K562 (cell line): ENCODE measurements at regions not wholly inside any gene's neighbourhood (a gene's known extent, or its start where the extent isn't known, plus 50 kb on each side); places are given as distances from the start of the nearest gene placed in this dataset.

ENCODE experiments used
- CAMTA2 ChIP-seq: fragments of 250-450 bp; sonication (Bioruptor Pico); conservative IDR thresholded peaks from 2 replicates; pipeline ENCODE4 v1.5.1; 2022
- CEBPB ChIP-seq: fragments of 450-650 bp; IDR thresholded peaks from 2 replicates; pipeline ENCODE4 v1.6.1; 2016; ENCODE audit warnings: missing genetic modification characterization, missing compliant biosample characterization
- ELF1 ChIP-seq: fragments of 200-800 bp; sonication (Bioruptor generic); IDR thresholded peaks from 2 replicates; pipeline ENCODE4 v1.6.1; 2016; ENCODE audit warnings: missing genetic modification characterization, missing compliant biosample characterization
- ELF2 ChIP-seq: fragments of 250-450 bp; sonication (Bioruptor Pico); IDR thresholded peaks from 2 replicates; pipeline ENCODE4 v1.5.0; 2021; ENCODE audit warnings: mild to moderate bottlenecking
- ELF4 ChIP-seq: fragments of 450-650 bp; formaldehyde crosslinking; IDR thresholded peaks from 2 replicates; pipeline ENCODE4 v1.4.0; 2022; ENCODE audit warnings: missing genetic modification characterization
- GATAD2A ChIP-seq: fragments of 450-650 bp; IDR thresholded peaks from 2 replicates; pipeline ENCODE4 v1.6.1; 2017
- GTF2F1 ChIP-seq: IDR thresholded peaks from 2 replicates; pipeline ENCODE4 v1.6.1; 2011; ENCODE audit warnings: low read depth, low read length, improper control_type of control experiment
- HDAC1 ChIP-seq, 2 experiments: fragments of 450-650 bp; IDR thresholded peaks; 2 replicates each; pipeline ENCODE4 v1.6.1; 2016 to 2017; ENCODE audit warnings: inconsistent platforms in 1 of 2, mild to moderate bottlenecking in 1 of 2, moderate library complexity in 1 of 2
- HNRNPLL ChIP-seq: fragments of 200-400 bp; formaldehyde crosslinking; IDR thresholded peaks from 2 replicates; pipeline ENCODE4 v1.6.1; 2017; ENCODE audit warnings: low read length, low read depth, mild to moderate bottlenecking; ENCODE audit not compliant: poor library complexity, severe bottlenecking
- KAT7 ChIP-seq: sonication (generic); formaldehyde crosslinking; IDR thresholded peaks from 2 replicates; pipeline ENCODE4 v1.8.0; 2022; ENCODE audit warnings: missing genetic modification reagents, mild to moderate bottlenecking, borderline replicate concordance
- MAFF ChIP-seq: IDR thresholded peaks from 2 replicates; pipeline ENCODE4 v1.6.1; 2012; ENCODE audit warnings: low read length, improper control_type of control experiment
- MBD2 ChIP-seq: sonication (generic); IDR thresholded peaks from 2 replicates; pipeline ENCODE4 v1.6.1; 2016; ENCODE audit warnings: low read depth, borderline replicate concordance
- NRF1 ChIP-seq, 2 experiments: fragments of 450-650 bp; IDR thresholded peaks in 1 of 2; conservative IDR thresholded peaks in 1 of 2; 2 replicates each; pipeline ENCODE4 v1.6.1; 2014; ENCODE audit warnings: mild to moderate bottlenecking in 2 of 2
- POLR2A ChIP-seq: fragments of 450-650 bp; conservative IDR thresholded peaks from 2 replicates; pipeline ENCODE4 v1.6.1; 2016
- POLR3A ChIP-seq: IDR thresholded peaks from 2 replicates; pipeline ENCODE4 v1.6.1; 2011; ENCODE audit warnings: borderline replicate concordance, mild to moderate bottlenecking, moderate library complexity; ENCODE audit not compliant: insufficient read length, insufficient read depth; ENCODE audit errors: extremely low read depth
- RCOR1 ChIP-seq, 2 experiments: IDR thresholded peaks; 2 replicates each; pipeline ENCODE4 v1.6.1; 2012; ENCODE audit warnings: low read depth in 2 of 2, low read length in 2 of 2, borderline replicate concordance in 1 of 2, improper control_type of control experiment in 1 of 2
- RFX7 ChIP-seq: fragments of 250-450 bp; sonication (Bioruptor Pico); IDR thresholded peaks from 2 replicates; pipeline ENCODE4 v1.5.1; 2021; ENCODE audit warnings: mild to moderate bottlenecking
- SMARCE1 ChIP-seq: fragments of 450-650 bp; IDR thresholded peaks from 2 replicates; pipeline ENCODE4 v1.7.1; 2016; ENCODE audit warnings: mild to moderate bottlenecking
- SRSF9 ChIP-seq: fragments of 200-400 bp; formaldehyde crosslinking; IDR thresholded peaks from 2 replicates; pipeline ENCODE4 v1.6.1; 2017; ENCODE audit warnings: low read depth, low read length, borderline replicate concordance
- ZNF274 ChIP-seq: IDR thresholded peaks from 2 replicates; pipeline ENCODE4 v1.6.1; 2011; ENCODE audit warnings: low read depth, mild to moderate bottlenecking, low read length, moderate library complexity, borderline replicate concordance
- ZNF785 ChIP-seq: fragments of 250-450 bp; sonication (Bioruptor Pico); IDR thresholded peaks from 2 replicates; pipeline ENCODE4 v1.4.0; 2020; ENCODE audit warnings: mild to moderate bottlenecking
- TF ChIP-seq, protein P1 (sequence below): fragments of 250-450 bp; sonication (Bioruptor Pico); IDR thresholded peaks from 2 replicates; pipeline ENCODE4 v1.4.0; 2020
- TF ChIP-seq, protein P2 (sequence below): fragments of 450-650 bp; IDR thresholded peaks from 2 replicates; pipeline ENCODE4 v1.6.1; 2017; ENCODE audit warnings: antibody characterized with exemption, mild to moderate bottlenecking
- TF ChIP-seq, protein P3 (sequence below), 2 experiments: fragments of 450-650 bp; conservative IDR thresholded peaks; 2 replicates each; pipeline ENCODE4 v1.6.1; 2017; ENCODE audit warnings: mild to moderate bottlenecking in 2 of 2, moderate library complexity in 2 of 2

DNA sequence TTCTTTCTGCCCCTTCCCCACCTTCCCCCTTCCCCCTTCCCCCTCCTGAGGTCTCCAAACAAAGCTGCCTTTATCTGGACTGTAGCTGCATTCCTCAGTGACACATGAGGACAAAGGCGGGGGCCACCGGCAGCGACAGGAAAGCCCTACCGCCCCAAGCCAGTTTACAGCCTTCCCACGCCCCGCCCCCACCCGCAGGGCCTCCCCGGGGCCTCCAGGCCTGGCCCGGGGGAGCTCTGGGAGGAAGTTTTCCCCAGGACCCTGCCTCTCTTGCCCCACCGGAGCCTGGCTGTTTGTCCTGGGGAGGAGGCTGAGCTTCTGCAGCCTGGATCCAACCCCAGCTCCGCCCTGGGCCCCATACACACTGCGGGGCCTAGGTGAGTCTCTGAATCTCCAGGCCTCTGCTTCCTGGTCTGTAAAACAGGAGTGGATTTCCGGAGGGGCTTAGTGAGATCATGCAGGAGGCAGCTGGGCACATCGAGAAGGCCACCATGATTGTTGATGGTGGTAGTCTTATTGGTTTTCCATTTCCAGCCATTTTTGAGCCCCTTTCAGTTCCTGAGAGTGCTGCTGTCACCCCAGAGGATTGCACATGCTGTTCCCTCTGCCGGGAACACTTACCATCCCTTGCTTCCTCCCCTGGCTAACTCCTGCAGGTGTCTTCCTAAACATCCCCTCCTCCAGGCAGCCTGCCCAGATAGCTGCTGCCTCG is 130.7 kb downstream of the MN1 start (continued):
- TF ChIP-seq HNRNPLL (no peak), MAFF (no peak), ELF4 (no peak), HDAC1 (IDR thresholded peaks at IDR 0.05) (no peak), GATAD2A (no peak), CAMTA2 (CRISPR knock-in tag) (no peak), SMARCE1 (no peak), POLR3A (no peak), GTF2F1 (no peak), SRSF9 (no peak), POLR2A (peak; percentile 52; the same call in 1 of the 2 replicates), ELF2 (CRISPR knock-in tag) (no peak), RCOR1 (IDR thresholded peaks at IDR 0.05; ENCODE audit: borderline replicate concordance in 1 of 2, low read depth in 2 of 2, low read length in 2 of 2) (0 out of 4 replicates have a peak, but pooled peaks of 1 of the 2 experiments have one; percentile 24), KAT7 (CRISPR knock-in tag) (no peak), ZNF274 (no peak), NRF1 (conservative IDR thresholded peaks at IDR 0.05 in 1 of 2, IDR thresholded peaks at IDR 0.05 in 1 of 2) (no peak), RFX7 (CRISPR knock-in tag) (no peak), ELF1 (tag) (peak; percentile 56; the same call in 1 of the 2 replicates), CEBPB (tag) (no peak), ZNF785 (CRISPR knock-in tag) (no peak), MBD2 (0 out of 2 replicates have a peak, but pooled peaks have one; percentile 13)
- TF ChIP-seq, protein P1, sequence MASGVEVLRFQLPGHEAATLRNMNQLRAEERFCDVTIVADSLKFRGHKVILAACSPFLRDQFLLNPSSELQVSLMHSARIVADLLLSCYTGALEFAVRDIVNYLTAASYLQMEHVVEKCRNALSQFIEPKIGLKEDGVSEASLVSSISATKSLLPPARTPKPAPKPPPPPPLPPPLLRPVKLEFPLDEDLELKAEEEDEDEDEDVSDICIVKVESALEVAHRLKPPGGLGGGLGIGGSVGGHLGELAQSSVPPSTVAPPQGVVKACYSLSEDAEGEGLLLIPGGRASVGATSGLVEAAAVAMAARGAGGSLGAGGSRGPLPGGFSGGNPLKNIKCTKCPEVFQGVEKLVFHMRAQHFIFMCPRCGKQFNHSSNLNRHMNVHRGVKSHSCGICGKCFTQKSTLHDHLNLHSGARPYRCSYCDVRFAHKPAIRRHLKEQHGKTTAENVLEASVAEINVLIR (CRISPR knock-in tag) = no peak
- TF ChIP-seq, protein P2, sequence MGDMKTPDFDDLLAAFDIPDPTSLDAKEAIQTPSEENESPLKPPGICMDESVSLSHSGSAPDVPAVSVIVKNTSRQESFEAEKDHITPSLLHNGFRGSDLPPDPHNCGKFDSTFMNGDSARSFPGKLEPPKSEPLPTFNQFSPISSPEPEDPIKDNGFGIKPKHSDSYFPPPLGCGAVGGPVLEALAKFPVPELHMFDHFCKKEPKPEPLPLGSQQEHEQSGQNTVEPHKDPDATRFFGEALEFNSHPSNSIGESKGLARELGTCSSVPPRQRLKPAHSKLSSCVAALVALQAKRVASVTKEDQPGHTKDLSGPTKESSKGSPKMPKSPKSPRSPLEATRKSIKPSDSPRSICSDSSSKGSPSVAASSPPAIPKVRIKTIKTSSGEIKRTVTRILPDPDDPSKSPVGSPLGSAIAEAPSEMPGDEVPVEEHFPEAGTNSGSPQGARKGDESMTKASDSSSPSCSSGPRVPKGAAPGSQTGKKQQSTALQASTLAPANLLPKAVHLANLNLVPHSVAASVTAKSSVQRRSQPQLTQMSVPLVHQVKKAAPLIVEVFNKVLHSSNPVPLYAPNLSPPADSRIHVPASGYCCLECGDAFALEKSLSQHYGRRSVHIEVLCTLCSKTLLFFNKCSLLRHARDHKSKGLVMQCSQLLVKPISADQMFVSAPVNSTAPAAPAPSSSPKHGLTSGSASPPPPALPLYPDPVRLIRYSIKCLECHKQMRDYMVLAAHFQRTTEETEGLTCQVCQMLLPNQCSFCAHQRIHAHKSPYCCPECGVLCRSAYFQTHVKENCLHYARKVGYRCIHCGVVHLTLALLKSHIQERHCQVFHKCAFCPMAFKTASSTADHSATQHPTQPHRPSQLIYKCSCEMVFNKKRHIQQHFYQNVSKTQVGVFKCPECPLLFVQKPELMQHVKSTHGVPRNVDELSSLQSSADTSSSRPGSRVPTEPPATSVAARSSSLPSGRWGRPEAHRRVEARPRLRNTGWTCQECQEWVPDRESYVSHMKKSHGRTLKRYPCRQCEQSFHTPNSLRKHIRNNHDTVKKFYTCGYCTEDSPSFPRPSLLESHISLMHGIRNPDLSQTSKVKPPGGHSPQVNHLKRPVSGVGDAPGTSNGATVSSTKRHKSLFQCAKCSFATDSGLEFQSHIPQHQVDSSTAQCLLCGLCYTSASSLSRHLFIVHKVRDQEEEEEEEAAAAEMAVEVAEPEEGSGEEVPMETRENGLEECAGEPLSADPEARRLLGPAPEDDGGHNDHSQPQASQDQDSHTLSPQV = peak; percentile 68
- TF ChIP-seq, protein P3, sequence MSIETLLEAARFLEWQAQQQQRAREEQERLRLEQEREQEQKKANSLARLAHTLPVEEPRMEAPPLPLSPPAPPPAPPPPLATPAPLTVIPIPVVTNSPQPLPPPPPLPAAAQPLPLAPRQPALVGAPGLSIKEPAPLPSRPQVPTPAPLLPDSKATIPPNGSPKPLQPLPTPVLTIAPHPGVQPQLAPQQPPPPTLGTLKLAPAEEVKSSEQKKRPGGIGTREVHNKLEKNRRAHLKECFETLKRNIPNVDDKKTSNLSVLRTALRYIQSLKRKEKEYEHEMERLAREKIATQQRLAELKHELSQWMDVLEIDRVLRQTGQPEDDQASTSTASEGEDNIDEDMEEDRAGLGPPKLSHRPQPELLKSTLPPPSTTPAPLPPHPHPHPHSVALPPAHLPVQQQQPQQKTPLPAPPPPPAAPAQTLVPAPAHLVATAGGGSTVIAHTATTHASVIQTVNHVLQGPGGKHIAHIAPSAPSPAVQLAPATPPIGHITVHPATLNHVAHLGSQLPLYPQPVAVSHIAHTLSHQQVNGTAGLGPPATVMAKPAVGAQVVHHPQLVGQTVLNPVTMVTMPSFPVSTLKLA (conservative IDR thresholded peaks at IDR 0.05) = 0 out of 4 replicates have a peak, but pooled peaks of 1 of the 2 experiments have one; percentile 17
